HPDE6-E6E7 (cell line): ENCODE measurements at regions not wholly inside any gene's neighbourhood (a gene's known extent, or its start where the extent isn't known, plus 50 kb on each side); places are given as distances from the start of the nearest gene placed in this dataset.

Source experiments
- DNase-seq: peaks from one replicate; pipeline ENCODE4 v3.0.0; 2011; ENCODE audit warnings: missing footprints; ENCODE audit errors: extremely low spot score

DNA sequence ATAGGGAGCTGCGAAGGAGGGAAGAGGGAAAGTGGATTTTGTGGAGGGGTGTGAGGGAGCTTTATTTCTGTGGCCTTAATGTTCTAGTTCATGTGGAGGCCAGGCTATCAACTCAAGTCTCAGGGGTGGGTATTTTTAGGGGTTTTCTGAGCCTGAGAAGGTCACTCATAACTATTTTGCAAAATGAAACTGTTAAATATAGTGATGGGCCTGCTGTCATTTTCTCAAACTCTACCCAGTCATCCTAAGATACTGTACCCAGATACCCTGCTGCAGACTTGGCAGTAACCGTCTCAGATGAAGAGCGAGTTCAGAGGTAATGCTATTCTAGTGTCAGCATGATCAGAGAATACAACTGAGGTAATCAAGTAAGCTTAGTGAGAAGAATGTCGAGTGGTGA, 545.0 kb upstream of the TBL1XR1 start:
- no peak for DNase-seq

DNA sequence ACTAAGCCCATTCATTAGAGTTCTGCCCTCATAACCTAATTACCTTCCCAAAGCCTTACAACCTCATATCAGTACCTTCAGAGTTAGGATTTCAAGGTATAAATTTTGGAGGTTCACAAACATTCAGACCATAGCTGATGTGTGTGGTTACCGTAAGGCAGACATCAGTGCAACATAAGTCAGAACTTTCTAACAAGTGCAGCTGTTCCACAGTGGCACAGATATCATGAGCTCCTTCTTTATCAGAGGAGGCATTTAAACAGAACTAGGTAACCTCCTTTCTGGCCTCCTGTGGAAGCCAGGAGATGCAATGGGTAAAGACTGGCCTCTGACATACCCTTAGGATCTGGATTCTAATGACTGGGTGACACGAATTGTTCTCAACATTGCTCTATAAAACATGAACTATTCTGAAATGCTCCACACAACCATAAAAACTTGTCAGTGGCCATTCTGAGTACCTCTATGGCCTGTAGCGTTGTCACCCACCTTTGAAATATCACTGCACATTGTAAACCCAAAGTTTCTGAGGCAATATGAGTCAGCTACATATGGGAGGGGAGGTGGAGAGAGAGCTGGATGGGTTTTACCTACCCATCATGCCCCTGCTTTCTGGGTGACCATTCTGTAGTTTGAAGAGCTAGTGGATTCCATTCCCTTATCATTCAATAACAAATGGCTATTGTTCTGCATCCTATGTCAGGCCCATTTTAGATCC, 546.0 kb upstream of the TBL1XR1 start:
- DNase-seq, result no peak

DNA sequence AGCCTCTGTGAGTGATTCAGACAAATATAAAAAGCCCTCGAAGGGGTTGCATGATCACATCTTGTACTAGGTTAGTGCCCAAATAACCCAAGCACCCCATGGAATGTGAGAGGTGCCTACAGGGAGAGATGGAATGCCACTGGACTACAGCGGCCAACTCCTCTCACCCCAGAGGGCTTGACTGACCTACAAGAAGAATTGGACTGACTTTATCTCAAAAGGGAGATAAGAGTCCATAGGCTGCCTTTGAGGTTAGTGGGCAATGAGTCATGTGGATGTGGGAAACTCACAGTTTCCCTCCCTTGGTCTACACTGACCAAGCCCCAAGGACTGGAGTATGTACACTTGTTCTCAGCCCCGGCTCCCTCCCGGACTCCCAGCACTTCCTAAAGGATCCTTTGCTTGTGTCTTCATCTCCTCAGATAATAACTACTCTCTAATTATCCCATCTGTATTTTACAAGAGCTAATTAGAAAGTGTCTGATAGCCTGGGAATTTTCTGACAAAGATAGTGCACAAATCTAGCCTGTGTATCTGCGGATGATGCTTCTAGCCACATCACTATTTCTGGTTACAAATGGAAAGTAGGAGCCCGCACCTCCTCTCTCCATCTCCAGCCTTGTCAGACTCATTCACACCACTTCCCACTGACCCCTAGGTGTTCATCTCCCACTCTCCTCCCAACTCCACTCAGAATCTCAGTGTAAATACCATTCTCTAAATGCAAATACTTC, 547.8 kb upstream of the TBL1XR1 start:
- no peak for DNase-seq

- no peak for DNase-seq
Measured at GRCh38 chr3:177745607-177746005, 548.3 kb upstream of the TBL1XR1 start.

GRCh38 chr3:177746337-177746933, 549.2 kb upstream of the TBL1XR1 start:
- no peak for DNase-seq

- no peak for DNase-seq
Measured at GRCh38 chr3:177749836-177750235, 552.6 kb upstream of the TBL1XR1 start.

DNA sequence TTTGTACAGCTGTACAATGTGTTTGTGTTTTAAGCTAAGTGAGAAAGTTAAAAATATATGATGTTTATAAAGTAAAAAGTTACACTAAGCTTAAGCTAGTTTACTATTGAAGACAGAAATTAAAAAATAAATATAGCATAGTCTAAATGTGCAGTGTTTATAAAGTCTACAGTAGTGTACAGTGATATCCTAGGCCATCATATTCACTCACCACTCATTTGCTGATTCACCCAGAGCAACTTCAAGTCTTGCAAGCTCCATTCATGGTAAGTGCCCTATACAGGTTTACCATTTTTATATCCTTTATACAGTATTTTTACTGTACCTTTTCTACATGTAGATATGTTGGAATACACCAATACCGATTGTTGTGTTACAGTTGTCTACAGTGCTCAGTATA, 553.2 kb upstream of the TBL1XR1 start:
- no peak for DNase-seq

DNA sequence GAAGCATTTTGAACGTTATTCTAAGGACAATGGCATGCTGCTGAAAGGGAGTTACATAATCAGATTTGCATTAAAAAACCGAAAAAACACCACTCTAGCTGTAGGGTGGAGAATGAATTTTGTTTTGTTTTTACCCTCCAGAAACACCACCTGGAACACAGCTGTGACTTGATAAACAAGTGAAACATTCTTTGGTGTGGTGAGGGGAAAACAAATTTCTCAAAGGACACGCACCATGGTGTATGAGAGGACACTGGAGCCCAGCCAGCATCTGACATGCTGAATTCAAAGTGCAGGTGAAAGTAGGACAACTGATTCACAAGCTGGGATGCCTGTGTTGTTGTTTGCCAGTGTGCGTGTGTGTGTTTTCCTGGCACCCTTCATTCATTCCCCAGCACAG, 554.5 kb upstream of the TBL1XR1 start:
- DNase-seq, result no peak

GRCh38 chr3:177752831-177753230, 555.5 kb upstream of the TBL1XR1 start:
- DNase-seq, result no peak

- DNase-seq, result no peak
Measured at GRCh38 chr3:177753451-177754155, 556.3 kb upstream of the TBL1XR1 start.

GRCh38 chr3:177754508-177754921, 557.2 kb upstream of the TBL1XR1 start:
- DNase-seq, result no peak

GRCh38 chr3:177758126-177758525, 560.8 kb upstream of the TBL1XR1 start:
- no peak for DNase-seq

- DNase-seq, result no peak
Measured at GRCh38 chr3:177760803-177761202, 563.5 kb upstream of the TBL1XR1 start.

DNA sequence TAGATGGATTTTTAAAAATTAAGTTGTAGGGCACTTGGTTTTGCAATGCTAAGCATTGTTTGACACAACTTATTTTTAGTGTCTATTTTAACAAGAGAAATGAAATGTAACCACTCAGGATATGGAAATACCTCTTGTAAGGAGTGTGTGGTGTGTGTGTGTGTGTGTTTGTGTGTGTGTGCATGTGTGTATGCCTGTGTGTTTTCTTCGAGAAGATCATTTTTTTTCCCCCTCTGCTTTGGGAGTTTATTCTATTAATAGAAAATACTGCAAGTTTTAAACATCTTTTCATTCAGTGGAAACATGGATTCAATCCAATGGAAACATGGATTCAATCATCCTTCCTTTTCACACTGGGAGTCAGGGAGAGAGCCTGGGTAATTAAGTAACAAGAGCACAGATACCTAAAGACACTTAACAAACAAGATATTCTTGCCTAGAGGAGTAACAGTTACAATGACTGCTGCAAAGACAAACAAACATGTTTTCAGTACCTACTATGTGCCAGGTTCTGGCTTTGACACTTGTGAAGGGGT, 567.2 kb upstream of the TBL1XR1 start:
- no peak for DNase-seq

DNA sequence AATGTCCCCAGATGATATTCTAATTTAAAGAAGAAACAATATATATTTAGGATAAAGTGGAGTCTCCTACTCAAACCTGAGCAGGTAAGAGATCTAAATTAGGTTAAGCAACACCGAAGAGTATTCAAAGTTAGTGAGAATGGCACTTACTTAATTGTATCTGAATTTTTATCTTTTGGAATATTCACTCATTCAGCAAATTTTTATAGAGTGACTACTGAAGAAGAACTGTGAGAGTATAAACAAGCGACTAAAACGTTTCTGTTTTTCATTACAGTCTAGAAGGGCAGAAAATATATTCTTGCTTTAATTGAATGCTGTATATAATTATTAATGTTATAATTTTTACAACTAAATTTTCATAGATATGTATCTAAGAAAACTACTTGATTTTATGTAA, 567.7 kb upstream of the TBL1XR1 start:
- no peak for DNase-seq

DNA sequence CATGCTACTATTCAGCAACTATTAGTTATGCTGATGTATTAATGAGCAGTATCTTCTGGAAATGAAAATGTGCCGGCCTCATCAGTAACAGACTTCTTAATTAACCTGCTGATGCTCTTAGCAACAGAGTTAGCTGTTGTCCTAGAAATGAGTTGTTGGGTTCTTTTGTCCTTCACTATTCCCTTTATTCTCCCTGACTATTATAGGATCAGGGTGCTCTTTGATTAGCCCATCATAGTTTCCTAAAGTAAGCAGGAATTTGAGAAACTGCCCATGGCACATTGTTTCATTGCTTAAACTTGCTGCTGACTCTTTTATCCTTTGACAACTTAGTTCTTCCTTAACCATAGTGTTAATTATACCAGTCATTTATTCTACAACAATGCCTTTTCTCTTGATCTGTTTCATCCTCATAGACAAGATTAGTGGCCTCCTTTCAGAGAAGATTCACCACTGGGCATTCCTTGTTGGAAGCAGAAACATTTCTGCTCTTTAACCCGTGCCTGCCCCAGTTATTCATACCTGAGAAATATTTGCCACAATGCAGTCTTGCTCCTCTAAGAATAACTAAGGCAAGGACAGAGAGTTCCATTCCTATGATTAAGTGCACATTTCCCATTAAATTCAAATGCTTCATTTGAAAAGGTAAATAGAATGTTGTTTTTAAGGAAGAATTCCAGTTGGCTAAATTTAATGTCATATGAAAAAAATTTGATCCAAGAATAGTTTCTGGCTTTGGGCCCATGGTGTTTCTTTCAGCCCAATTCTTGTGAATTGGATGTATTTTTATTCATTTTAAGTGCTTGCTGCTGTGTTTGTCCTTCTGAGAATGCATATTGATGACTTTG, 573.3 kb upstream of the TBL1XR1 start:
- no peak for DNase-seq

- DNase-seq, result no peak
Measured at GRCh38 chr3:177771780-177772179, 574.5 kb upstream of the TBL1XR1 start.

DNA sequence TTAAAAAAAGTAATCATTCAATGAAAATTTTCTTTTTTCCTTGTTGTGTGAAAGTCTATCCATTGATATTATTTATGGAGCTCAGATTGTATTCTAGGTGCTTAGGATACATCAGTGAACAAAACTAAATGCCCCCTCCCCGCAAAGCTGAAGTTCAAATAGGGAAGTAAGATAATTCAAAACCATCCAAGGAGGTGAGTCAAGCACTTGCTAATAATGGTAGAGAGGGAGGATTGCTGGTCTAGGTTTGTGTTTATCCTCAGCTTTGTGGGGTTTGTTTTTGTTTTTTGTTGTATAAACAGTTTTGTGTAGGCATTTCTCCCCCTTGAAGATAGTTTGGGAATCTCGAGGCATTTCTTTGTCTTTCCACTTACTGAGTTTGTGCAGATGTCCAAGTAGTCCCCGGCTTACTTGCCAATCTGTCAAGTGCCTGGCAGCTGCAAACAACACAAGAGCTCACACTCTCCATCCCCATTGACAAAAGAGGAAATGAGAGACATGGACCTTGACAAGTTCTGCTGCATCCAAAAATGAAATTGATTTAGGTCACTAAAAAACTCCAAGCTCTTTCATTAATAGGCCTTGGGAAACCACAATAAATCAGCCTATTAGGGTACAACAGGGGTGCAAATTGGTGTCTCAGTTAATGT, 575.8 kb upstream of the TBL1XR1 start:
- DNase-seq, result no peak

GRCh38 chr3:177773717-177774116, 576.4 kb upstream of the TBL1XR1 start:
- DNase-seq, result no peak

GRCh38 chr3:177776661-177777101, 579.4 kb upstream of the TBL1XR1 start:
- DNase-seq, result peak; percentile 57

GRCh38 chr3:177777699-177778098, 580.4 kb upstream of the TBL1XR1 start:
- DNase-seq, result peak; percentile 41
